GM23338 (cell line): ENCODE measurements at regions not wholly inside any gene's neighbourhood (a gene's known extent, or its start where the extent isn't known, plus 50 kb on each side); places are given as distances from the start of the nearest gene placed in this dataset.

Experiments
- ATAC-seq: fragments of 200-7000 bp; cut with Tn5 transposase; 3 replicates; pipeline ENCODE4 v1.9.1; 2020
- DNase-seq: peaks from one replicate; pipeline ENCODE4 v3.0.0-alpha.2; 2015; ENCODE audit warnings: low spot score
- H2AFZ ChIP-seq: fragments of 200-600 bp; sonication (generic); 2 replicates; pipeline ENCODE4 v1.8.0; 2016; ENCODE audit warnings: antibody characterized with exemption, mild to moderate bottlenecking, moderate library complexity
- H3F3A ChIP-seq: fragments of 200-600 bp; sonication (generic); replicated peaks from 2 replicates; pipeline ENCODE4 v1.8.0; 2017; ENCODE audit warnings: antibody characterized with exemption, mixed run types, low read depth
- H3K27ac ChIP-seq: fragments of 200-600 bp; sonication (generic); 2 replicates; pipeline ENCODE4 v1.6.1; 2016; ENCODE audit warnings: low read depth
- H3K27me3 ChIP-seq: fragments of 200-600 bp; sonication (generic); 2 replicates; pipeline ENCODE4 v1.8.0; 2016; ENCODE audit warnings: mild to moderate bottlenecking, mixed run types, moderate library complexity; ENCODE audit not compliant: insufficient read depth
- H3K36me3 ChIP-seq: fragments of 200-600 bp; sonication (generic); 2 replicates; pipeline ENCODE4 v1.8.0; 2016; ENCODE audit warnings: mild to moderate bottlenecking; ENCODE audit not compliant: insufficient read depth
- H3K4me1 ChIP-seq: fragments of 200-600 bp; sonication (generic); 2 replicates; pipeline ENCODE4 v1.8.0; 2016; ENCODE audit warnings: mild to moderate bottlenecking, moderate library complexity; ENCODE audit not compliant: insufficient read depth
- H3K4me2 ChIP-seq: fragments of 200-600 bp; sonication (generic); 2 replicates; pipeline ENCODE4 v1.7.1; 2017; ENCODE audit warnings: mixed run types
- H3K4me3 ChIP-seq: fragments of 200-600 bp; sonication (generic); 2 replicates; pipeline ENCODE4 v1.6.1; 2016; ENCODE audit warnings: mixed run types
- H3K79me2 ChIP-seq: fragments of 200-600 bp; sonication (generic); replicated peaks from 2 replicates; pipeline ENCODE4 v1.8.0; 2017; ENCODE audit warnings: mild to moderate bottlenecking; ENCODE audit not compliant: insufficient read depth
- H3K9me2 ChIP-seq: fragments of 200-600 bp; sonication (generic); 2 replicates; pipeline ENCODE4 v1.8.0; 2017; ENCODE audit not compliant: insufficient read depth
- H4K20me1 ChIP-seq: fragments of 200-600 bp; sonication (generic); replicated peaks from 2 replicates; pipeline ENCODE4 v1.8.0; 2017; ENCODE audit warnings: mild to moderate bottlenecking; ENCODE audit not compliant: insufficient read depth
- H3K27ac Mint-ChIP-seq: 2 replicates; pipeline ENCODE4 v1.8.0; 2020; ENCODE audit warnings: inconsistent platforms, mild to moderate bottlenecking, moderate library complexity, mixed read lengths
- H3K27me3 Mint-ChIP-seq: 3 replicates; pipeline ENCODE4 v1.8.0; 2022; ENCODE audit warnings: low read depth, mild to moderate bottlenecking, moderate library complexity, mixed read lengths, inconsistent platforms; ENCODE audit not compliant: insufficient read depth, poor library complexity
- H3K36me3 Mint-ChIP-seq: 3 replicates; pipeline ENCODE4 v1.8.0; 2021; ENCODE audit warnings: low read depth, mild to moderate bottlenecking, inconsistent platforms, moderate library complexity, mixed read lengths
- H3K4me1 Mint-ChIP-seq: 3 replicates; pipeline ENCODE4 v1.8.0; 2020; ENCODE audit warnings: mild to moderate bottlenecking, inconsistent platforms, mixed read lengths
- H3K4me3 Mint-ChIP-seq: 3 replicates; pipeline ENCODE4 v1.8.0; 2021; ENCODE audit warnings: moderate library complexity, mild to moderate bottlenecking, inconsistent platforms, mixed read lengths
- H3K9me3 Mint-ChIP-seq: 3 replicates; pipeline ENCODE4 v1.8.0; 2020; ENCODE audit warnings: moderate library complexity, mild to moderate bottlenecking, inconsistent platforms, mixed read lengths
- EZH2phosphoT487 ChIP-seq: fragments of 200-600 bp; sonication (generic); IDR thresholded peaks from one replicate; pipeline ENCODE4 v1.8.1; 2018; ENCODE audit warnings: antibody characterized with exemption; ENCODE audit not compliant: unreplicated experiment
- JUNB ChIP-seq: IDR thresholded peaks from one replicate; pipeline ENCODE4 v1.6.1; 2016; ENCODE audit warnings: antibody characterized with exemption; ENCODE audit not compliant: unreplicated experiment
- NANOG ChIP-seq: IDR thresholded peaks from 2 replicates; pipeline ENCODE4 v1.6.1; 2016; ENCODE audit warnings: antibody characterized with exemption, borderline replicate concordance
- POLR2AphosphoS5 ChIP-seq: IDR thresholded peaks from 2 replicates; pipeline ENCODE4 v1.6.1; 2016; ENCODE audit warnings: antibody characterized with exemption, low read depth
- STAT1 ChIP-seq: IDR thresholded peaks from one replicate; pipeline ENCODE4 v1.6.1; 2016; ENCODE audit warnings: antibody characterized with exemption; ENCODE audit not compliant: unreplicated experiment
- ZNF114 ChIP-seq: fragments of 250-450 bp; sonication (Bioruptor Pico); IDR thresholded peaks from 2 replicates; pipeline ENCODE4 v1.5.0; 2020; ENCODE audit warnings: mild to moderate bottlenecking, moderate library complexity
- ZNF331 ChIP-seq: fragments of 250-450 bp; sonication (Bioruptor Pico); IDR thresholded peaks from 2 replicates; pipeline ENCODE4 v1.5.0; 2020; ENCODE audit warnings: low read depth, mild to moderate bottlenecking, moderate library complexity
- TF ChIP-seq, protein P1 (sequence below), 2 experiments: fragments of 200-600 bp in 1 of 2; sonication (generic) in 1 of 2; conservative IDR thresholded peaks; 2 replicates each; pipeline versions ENCODE4 v1.5.1 to v1.6.1; 2016 to 2017; ENCODE audit warnings: antibody characterized with exemption in 2 of 2, low read depth in 2 of 2, mild to moderate bottlenecking in 2 of 2, moderate library complexity in 1 of 2
- TF ChIP-seq, protein P2 (sequence below): IDR thresholded peaks from one replicate; pipeline ENCODE4 v1.6.1; 2018; ENCODE audit warnings: antibody characterized with exemption; ENCODE audit not compliant: unreplicated experiment
- TF ChIP-seq, protein P3 (sequence below): IDR thresholded peaks from 2 replicates; pipeline ENCODE4 v1.6.1; 2016; ENCODE audit warnings: antibody characterized with exemption

DNA sequence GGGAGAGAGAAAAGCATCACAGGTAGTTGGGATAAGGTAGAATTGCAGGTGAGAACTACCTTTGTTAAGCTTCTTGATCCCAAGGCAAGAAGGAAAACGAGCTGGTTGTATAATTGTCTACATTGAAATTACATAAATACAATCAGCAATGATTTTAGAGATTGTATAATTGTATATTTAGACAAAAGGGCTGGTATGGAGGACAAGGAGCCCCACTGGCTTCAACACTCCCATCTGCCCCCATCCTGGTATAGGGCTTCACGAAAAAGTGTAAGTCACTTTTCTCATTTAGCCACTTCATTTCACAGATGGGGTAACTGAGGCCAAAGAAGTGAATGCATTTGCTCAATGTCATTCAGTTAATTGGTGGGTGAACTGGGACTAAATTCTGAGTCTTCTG is 103.3 kb downstream of the MYCN start:
- Histone ChIP-seq H3F3A (no peaks in the 10 kb centered on the region), H3K36me3 (no peaks in the 10 kb centered on the region), H3K9me2 (no peaks in the 10 kb centered on the region), H3K27me3 (no peaks in the 10 kb centered on the region), H2AFZ (no peak overlapping the region), H3K27ac (no peak overlapping the region), H3K4me2 (no peak overlapping the region), H4K20me1 (no peaks in the 10 kb centered on the region), H3K79me2 (no peaks in the 10 kb centered on the region), H3K4me3 (no peak overlapping the region), H3K4me1 (no peaks in the 10 kb centered on the region; the same call in 1 of the 2 replicates)
- H3K4me1 Mint-ChIP-seq, result peaks cover 9% of the 10 kb centered on the region
- DNase-seq, result no peak
- ATAC-seq, result no peak
- H3K4me3 Mint-ChIP-seq, result no peak overlapping the region
- peaks cover 4% of the 10 kb centered on the region for H3K27me3 Mint-ChIP-seq
- no peaks in the 10 kb centered on the region for H3K36me3 Mint-ChIP-seq
- H3K9me3 Mint-ChIP-seq, result no peaks in the 10 kb centered on the region; the same call in 2 of the 3 replicates
- H3K27ac Mint-ChIP-seq, result no peak overlapping the region
- TF ChIP-seq, protein P1, sequence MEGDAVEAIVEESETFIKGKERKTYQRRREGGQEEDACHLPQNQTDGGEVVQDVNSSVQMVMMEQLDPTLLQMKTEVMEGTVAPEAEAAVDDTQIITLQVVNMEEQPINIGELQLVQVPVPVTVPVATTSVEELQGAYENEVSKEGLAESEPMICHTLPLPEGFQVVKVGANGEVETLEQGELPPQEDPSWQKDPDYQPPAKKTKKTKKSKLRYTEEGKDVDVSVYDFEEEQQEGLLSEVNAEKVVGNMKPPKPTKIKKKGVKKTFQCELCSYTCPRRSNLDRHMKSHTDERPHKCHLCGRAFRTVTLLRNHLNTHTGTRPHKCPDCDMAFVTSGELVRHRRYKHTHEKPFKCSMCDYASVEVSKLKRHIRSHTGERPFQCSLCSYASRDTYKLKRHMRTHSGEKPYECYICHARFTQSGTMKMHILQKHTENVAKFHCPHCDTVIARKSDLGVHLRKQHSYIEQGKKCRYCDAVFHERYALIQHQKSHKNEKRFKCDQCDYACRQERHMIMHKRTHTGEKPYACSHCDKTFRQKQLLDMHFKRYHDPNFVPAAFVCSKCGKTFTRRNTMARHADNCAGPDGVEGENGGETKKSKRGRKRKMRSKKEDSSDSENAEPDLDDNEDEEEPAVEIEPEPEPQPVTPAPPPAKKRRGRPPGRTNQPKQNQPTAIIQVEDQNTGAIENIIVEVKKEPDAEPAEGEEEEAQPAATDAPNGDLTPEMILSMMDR (conservative IDR thresholded peaks at IDR 0.05; ENCODE audit: low read depth in 2 of 2), result no peak
- no peak for TF ChIP-seq EZH2phosphoT487
- TF ChIP-seq ZNF114 (CRISPR knock-in tag), result no peak
- TF ChIP-seq, protein P2, sequence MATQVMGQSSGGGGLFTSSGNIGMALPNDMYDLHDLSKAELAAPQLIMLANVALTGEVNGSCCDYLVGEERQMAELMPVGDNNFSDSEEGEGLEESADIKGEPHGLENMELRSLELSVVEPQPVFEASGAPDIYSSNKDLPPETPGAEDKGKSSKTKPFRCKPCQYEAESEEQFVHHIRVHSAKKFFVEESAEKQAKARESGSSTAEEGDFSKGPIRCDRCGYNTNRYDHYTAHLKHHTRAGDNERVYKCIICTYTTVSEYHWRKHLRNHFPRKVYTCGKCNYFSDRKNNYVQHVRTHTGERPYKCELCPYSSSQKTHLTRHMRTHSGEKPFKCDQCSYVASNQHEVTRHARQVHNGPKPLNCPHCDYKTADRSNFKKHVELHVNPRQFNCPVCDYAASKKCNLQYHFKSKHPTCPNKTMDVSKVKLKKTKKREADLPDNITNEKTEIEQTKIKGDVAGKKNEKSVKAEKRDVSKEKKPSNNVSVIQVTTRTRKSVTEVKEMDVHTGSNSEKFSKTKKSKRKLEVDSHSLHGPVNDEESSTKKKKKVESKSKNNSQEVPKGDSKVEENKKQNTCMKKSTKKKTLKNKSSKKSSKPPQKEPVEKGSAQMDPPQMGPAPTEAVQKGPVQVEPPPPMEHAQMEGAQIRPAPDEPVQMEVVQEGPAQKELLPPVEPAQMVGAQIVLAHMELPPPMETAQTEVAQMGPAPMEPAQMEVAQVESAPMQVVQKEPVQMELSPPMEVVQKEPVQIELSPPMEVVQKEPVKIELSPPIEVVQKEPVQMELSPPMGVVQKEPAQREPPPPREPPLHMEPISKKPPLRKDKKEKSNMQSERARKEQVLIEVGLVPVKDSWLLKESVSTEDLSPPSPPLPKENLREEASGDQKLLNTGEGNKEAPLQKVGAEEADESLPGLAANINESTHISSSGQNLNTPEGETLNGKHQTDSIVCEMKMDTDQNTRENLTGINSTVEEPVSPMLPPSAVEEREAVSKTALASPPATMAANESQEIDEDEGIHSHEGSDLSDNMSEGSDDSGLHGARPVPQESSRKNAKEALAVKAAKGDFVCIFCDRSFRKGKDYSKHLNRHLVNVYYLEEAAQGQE, result no peak
- no peak for TF ChIP-seq JUNB
- TF ChIP-seq STAT1, result no peak
- TF ChIP-seq, protein P3, sequence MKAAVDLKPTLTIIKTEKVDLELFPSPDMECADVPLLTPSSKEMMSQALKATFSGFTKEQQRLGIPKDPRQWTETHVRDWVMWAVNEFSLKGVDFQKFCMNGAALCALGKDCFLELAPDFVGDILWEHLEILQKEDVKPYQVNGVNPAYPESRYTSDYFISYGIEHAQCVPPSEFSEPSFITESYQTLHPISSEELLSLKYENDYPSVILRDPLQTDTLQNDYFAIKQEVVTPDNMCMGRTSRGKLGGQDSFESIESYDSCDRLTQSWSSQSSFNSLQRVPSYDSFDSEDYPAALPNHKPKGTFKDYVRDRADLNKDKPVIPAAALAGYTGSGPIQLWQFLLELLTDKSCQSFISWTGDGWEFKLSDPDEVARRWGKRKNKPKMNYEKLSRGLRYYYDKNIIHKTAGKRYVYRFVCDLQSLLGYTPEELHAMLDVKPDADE, result no peak
- TF ChIP-seq NANOG, result no peak
- no peak for TF ChIP-seq POLR2AphosphoS5
- no peak for TF ChIP-seq ZNF331 (CRISPR knock-in tag)

DNA sequence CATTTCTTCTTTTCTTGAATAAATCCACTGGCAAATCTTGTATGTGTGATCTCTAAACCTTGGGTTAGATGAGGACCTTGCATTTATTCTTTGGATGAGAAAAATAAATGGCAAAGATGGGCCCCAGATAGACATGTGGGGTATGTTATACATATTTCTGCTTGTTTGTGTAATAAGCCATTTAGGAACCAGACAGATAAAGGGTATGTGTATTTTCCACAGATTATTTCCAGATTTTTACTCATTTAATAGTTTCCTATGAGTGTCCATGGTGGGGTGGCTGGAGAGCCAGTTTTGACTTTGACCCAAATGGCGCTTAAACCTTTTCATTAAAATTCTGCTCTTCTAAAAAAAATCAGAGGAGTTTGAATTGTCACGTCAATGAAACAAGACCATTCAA is 102.8 kb downstream of the MYCN start:
- DNase-seq (no peak), ATAC-seq (no peak)
- Mint-ChIP-seq H3K4me1 (peaks cover 12% of the 10 kb centered on the region), H3K9me3 (no peaks in the 10 kb centered on the region; the same call in 2 of the 3 replicates), H3K36me3 (no peaks in the 10 kb centered on the region), H3K4me3 (no peak overlapping the region), H3K27ac (no peak overlapping the region), H3K27me3 (peaks cover 4% of the 10 kb centered on the region)
- H3K4me3 ChIP-seq, result no peak overlapping the region
- H3K27ac ChIP-seq, result no peak overlapping the region
- H4K20me1 ChIP-seq, result no peaks in the 10 kb centered on the region
- H3K4me2 ChIP-seq, result no peak overlapping the region
- no peaks in the 10 kb centered on the region for H3K9me2 ChIP-seq
- no peak overlapping the region for H2AFZ ChIP-seq
- H3K4me1 ChIP-seq, result no peaks in the 10 kb centered on the region; the same call in none of the 2 replicates
- no peaks in the 10 kb centered on the region for H3K79me2 ChIP-seq
- no peaks in the 10 kb centered on the region for H3F3A ChIP-seq
- H3K27me3 ChIP-seq, result no peaks in the 10 kb centered on the region
- no peaks in the 10 kb centered on the region for H3K36me3 ChIP-seq
- TF ChIP-seq, protein P1 (conservative IDR thresholded peaks at IDR 0.05; ENCODE audit: low read depth in 2 of 2), result no peak
